WTC11 (cell line): ENCODE measurements at regions not wholly inside any gene's neighbourhood (a gene's known extent, or its start where the extent isn't known, plus 50 kb on each side); places are given as distances from the start of the nearest gene placed in this dataset.

ENCODE experiments used
- CREB1 ChIP-seq: sonication (generic); formaldehyde crosslinking; IDR thresholded peaks from 2 replicates; pipeline ENCODE4 v1.8.0; 2023; ENCODE audit warnings: mild to moderate bottlenecking, missing genetic modification reagents
- MYBL2 ChIP-seq: sonication (generic); formaldehyde crosslinking; IDR thresholded peaks from 2 replicates; pipeline ENCODE4 v1.8.1; 2023; ENCODE audit warnings: mild to moderate bottlenecking, moderate library complexity, missing genetic modification reagents
- NFE2L1 ChIP-seq: sonication (generic); formaldehyde crosslinking; IDR thresholded peaks from 2 replicates; pipeline ENCODE4 v1.8.1; 2023; ENCODE audit warnings: missing genetic modification reagents
- TEAD4 ChIP-seq: sonication (generic); formaldehyde crosslinking; IDR thresholded peaks from 2 replicates; pipeline ENCODE4 v1.8.0; 2022; ENCODE audit warnings: mild to moderate bottlenecking, missing genetic modification reagents
- TF ChIP-seq, protein P1 (sequence below): fragments of 200-600 bp; IDR thresholded peaks from 2 replicates; pipeline ENCODE4 v1.8.0; 2022; ENCODE audit warnings: antibody characterized with exemption
- TF ChIP-seq, protein P2 (sequence below): sonication (generic); formaldehyde crosslinking; IDR thresholded peaks from 2 replicates; pipeline ENCODE4 v1.8.0; 2022; ENCODE audit warnings: mild to moderate bottlenecking, missing genetic modification reagents

DNA sequence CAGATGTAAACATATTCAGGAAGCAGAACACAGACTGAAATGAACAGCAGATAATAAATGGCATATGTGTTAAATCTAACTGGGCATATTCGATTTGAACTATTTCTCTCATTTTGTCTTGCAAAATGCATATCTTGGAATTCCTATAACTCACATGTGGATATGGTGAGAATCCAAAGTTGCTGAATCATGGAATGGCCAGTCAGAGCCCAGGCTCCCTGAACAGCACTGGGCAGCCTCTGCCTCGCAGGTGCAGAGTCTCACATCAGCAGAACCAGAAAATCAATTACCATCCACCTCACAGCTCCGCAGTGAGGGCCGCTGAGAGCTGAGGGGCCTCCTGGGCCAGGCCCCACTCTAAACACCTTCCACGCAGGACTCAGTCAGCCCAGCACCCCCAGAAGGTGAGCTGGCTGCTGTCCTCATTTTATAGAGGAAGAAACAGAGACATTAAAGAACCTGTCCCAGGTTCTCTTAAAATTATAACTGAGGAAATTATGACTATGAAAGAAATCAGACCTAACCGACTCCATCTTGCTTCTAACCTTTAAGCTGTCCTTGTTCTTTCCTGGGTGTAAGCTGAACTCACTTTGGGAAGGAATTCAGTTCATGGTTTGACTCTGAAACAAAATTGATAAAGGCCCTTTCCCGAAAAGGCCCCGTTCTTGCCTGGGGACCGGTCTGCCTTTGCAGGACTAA, 269.1 kb upstream of the SFSWAP start:
- TF ChIP-seq, protein P1, sequence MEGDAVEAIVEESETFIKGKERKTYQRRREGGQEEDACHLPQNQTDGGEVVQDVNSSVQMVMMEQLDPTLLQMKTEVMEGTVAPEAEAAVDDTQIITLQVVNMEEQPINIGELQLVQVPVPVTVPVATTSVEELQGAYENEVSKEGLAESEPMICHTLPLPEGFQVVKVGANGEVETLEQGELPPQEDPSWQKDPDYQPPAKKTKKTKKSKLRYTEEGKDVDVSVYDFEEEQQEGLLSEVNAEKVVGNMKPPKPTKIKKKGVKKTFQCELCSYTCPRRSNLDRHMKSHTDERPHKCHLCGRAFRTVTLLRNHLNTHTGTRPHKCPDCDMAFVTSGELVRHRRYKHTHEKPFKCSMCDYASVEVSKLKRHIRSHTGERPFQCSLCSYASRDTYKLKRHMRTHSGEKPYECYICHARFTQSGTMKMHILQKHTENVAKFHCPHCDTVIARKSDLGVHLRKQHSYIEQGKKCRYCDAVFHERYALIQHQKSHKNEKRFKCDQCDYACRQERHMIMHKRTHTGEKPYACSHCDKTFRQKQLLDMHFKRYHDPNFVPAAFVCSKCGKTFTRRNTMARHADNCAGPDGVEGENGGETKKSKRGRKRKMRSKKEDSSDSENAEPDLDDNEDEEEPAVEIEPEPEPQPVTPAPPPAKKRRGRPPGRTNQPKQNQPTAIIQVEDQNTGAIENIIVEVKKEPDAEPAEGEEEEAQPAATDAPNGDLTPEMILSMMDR: no peak
- no peak for TF ChIP-seq CREB1 (CRISPR knock-in tag)
- TF ChIP-seq, protein P2, sequence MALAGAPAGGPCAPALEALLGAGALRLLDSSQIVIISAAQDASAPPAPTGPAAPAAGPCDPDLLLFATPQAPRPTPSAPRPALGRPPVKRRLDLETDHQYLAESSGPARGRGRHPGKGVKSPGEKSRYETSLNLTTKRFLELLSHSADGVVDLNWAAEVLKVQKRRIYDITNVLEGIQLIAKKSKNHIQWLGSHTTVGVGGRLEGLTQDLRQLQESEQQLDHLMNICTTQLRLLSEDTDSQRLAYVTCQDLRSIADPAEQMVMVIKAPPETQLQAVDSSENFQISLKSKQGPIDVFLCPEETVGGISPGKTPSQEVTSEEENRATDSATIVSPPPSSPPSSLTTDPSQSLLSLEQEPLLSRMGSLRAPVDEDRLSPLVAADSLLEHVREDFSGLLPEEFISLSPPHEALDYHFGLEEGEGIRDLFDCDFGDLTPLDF (CRISPR knock-in tag): no peak
- no peak for TF ChIP-seq MYBL2 (CRISPR knock-in tag)
- TF ChIP-seq NFE2L1 (CRISPR knock-in tag): no peak
- TF ChIP-seq TEAD4 (CRISPR knock-in tag): no peak
